Choroid plexus epithelial cell (primary cell): ENCODE measurements at regions not wholly inside any gene's neighbourhood (a gene's known extent, or its start where the extent isn't known, plus 50 kb on each side); places are given as distances from the start of the nearest gene placed in this dataset.

Experiments used
- DNase-seq: peaks from one replicate; pipeline ENCODE4 v3.0.0-alpha.2; 2010; ENCODE audit warnings: low read depth
- H3K4me3 ChIP-seq: 2 replicates; pipeline ENCODE4 v1.5.1; 2011; ENCODE audit warnings: low read depth, mild to moderate bottlenecking, control low read depth, low read length, moderate library complexity
- CTCF ChIP-seq: conservative IDR thresholded peaks from 2 replicates; pipeline ENCODE4 v1.5.1; 2011; ENCODE audit warnings: low read depth, mild to moderate bottlenecking, control low read depth, inconsistent platforms, low read length, moderate library complexity

DNA sequence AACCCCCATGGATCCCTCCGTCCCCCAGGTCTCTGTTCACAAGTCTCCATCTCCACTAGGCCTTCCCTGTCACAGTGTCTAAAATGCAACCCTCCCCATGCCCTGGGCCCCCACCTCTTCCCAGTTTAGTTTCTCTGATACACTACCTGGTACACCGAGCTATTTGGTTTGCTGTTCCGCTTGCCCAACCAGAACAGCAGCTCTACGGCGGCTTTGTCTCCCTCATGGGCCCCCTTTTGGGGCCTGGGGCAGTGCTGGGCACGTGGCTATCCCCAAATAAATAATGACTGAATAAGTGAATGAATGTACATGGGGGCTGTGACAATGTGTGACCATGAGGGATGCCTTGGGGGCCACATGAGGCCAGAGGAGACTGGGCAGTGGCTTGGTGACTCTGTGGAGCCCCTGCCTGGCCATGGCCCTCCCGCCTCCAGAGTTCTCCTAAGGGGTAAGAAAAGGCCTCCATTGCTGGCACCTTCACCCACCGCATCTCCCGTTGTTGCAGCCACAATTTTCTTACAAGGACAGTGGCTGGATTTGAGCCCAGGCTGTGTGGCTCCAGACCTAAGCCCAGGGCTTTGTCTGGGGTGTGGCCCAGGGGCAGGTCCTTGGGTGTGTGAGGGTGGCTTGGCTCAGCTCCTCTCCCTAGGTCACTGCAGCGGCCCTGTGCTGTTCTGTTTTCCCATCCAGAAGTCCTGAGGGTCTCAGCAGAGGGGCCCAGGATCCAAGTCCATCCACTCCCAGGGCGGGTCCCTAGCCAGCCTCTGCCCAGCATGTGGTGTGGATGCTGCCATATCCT, 408.5 kb upstream of the SULF2 start:
- TF ChIP-seq CTCF = no peak
- no peak for DNase-seq

DNA sequence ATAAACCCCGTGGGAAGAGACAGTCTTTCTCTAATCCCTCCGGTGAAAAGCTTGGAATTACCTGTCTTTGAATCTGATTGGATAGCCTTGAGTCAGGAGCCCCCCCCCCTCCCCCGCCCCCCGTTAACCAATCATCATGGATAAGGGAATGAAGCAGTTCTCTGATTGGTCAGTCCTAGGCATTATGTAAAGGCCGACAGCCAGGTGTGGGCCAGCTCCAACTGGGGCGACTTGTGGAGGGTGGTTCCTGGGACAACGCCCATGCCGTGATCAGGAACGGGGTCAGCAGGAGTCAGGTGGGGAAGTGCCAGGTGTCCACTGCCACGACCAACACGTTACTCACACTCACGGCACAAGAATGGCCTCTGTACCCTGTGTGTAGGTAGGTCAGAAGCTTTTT, 406.8 kb upstream of the SULF2 start:
- no peak for DNase-seq
- TF ChIP-seq CTCF = no peak
- H3K4me3 ChIP-seq = no peak overlapping the region

More for the DNA sequence above, 408.5 kb upstream of the SULF2 start:
- H3K4me3 ChIP-seq = no peak overlapping the region

DNA sequence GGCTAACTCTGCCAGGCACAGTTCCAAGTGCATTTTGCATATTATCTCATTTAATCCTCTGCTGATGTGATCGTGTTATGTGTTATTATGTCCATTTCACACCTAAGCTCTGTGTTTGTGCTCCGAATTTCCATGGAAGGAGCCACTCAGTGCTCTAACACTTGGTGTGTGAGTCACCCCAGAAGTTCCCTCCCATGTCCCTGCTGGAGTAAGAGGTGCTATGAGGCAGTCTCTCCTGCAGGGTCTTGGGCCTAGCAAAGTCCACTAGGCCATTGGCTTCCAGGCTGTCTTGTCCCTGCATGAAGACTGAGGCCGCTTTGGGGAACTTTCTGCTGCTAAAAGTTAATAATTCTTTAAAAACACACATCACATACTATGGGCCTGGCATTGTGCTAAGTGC, 405.9 kb upstream of the SULF2 start:
- H3K4me3 ChIP-seq = no peak overlapping the region
- DNase-seq = no peak
- TF ChIP-seq CTCF = peak; percentile 9

GRCh38 chr20:48190757-48191156, 405.5 kb upstream of the SULF2 start:
- no peak for TF ChIP-seq CTCF
- DNase-seq = no peak
- H3K4me3 ChIP-seq = no peak overlapping the region

DNA sequence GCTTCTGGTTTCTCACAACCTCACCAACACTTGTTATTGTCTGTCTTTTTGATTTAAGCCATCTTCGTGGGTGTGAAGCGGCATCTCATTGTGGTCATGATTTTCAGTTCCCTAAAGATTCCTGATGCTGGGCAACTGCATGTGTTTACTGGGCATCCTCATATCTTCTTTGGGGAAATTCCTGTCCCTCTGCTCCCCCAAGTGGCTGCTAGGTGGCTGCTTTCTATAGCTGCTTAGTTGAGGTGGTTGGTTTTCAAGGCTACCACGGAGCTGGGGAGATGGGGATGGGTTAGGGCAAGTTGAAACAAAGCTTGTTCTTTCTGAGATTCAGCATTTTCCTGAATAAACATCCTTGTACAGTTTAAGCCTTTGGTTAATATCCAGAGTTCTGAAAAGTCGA, 403.9 kb upstream of the SULF2 start:
- no peak overlapping the region for H3K4me3 ChIP-seq
- peak; percentile 49 for DNase-seq
- peak; percentile 70 for TF ChIP-seq CTCF

GRCh38 chr20:48187851-48188250, 402.6 kb upstream of the SULF2 start:
- TF ChIP-seq CTCF = no peak
- DNase-seq = peak; percentile 59
- no peak overlapping the region for H3K4me3 ChIP-seq

- no peak overlapping the region for H3K4me3 ChIP-seq
- DNase-seq = no peak
- TF ChIP-seq CTCF = no peak
These were observed 401.6 kb upstream of the SULF2 start for GRCh38 chr20:48186915-48187314.
